Keratinocyte (primary cell): ENCODE measurements at regions not wholly inside any gene's neighbourhood (a gene's known extent, or its start where the extent isn't known, plus 50 kb on each side); places are given as distances from the start of the nearest gene placed in this dataset.

Source experiments
- DNase-seq: peaks from one replicate; pipeline ENCODE4 v3.0.0-alpha.2; 2011; ENCODE audit warnings: low read depth, missing footprints, low spot score
- FAIRE-seq: peaks from 2 replicates; lab custom pipeline; 2011; peaks lifted over from hg19 to GRCh38; lab: Jason Lieb, UNC
- H2AFZ ChIP-seq: 2 replicates; pipeline ENCODE4 v1.6.0; 2012; ENCODE audit warnings: low read length, control low read depth, inconsistent platforms; ENCODE audit not compliant: control insufficient read depth
- H3K27ac ChIP-seq: 2 replicates; pipeline ENCODE4 v1.5.1; 2011; ENCODE audit warnings: low read length; ENCODE audit not compliant: control insufficient read depth, insufficient read depth
- H3K27me3 ChIP-seq: 3 replicates; pipeline ENCODE4 v1.6.0; 2011; ENCODE audit warnings: low read length; ENCODE audit not compliant: control insufficient read depth, insufficient read depth; ENCODE audit errors: extremely low read depth
- H3K36me3 ChIP-seq, 2 experiments: 2 replicates in 1 of 2; 3 replicates in 1 of 2; pipeline ENCODE4 v1.5.1; 2011; ENCODE audit warnings: low read length in 2 of 2, mild to moderate bottlenecking in 1 of 2; ENCODE audit not compliant: control insufficient read depth in 2 of 2, insufficient read depth in 2 of 2; ENCODE audit errors: extremely low read depth in 1 of 2
- H3K4me1 ChIP-seq: 3 replicates; pipeline ENCODE4 v1.5.1; 2011; ENCODE audit warnings: low read length; ENCODE audit not compliant: control insufficient read depth, insufficient read depth; ENCODE audit errors: extremely low read depth
- H3K4me2 ChIP-seq: 3 replicates; pipeline ENCODE4 v1.6.0; 2011; ENCODE audit warnings: low read depth, low read length; ENCODE audit not compliant: control insufficient read depth, insufficient read depth; ENCODE audit errors: extremely low read depth
- H3K4me3 ChIP-seq, 3 experiments: fragments of 200-600 bp in 1 of 3; sonication (generic) in 1 of 3; 2 replicates in 2 of 3; 3 replicates in 1 of 3; pipeline ENCODE4 v1.5.1; 2011 to 2016; ENCODE audit warnings: low read length in 3 of 3, mild to moderate bottlenecking in 3 of 3, control low read depth in 2 of 3, inconsistent platforms in 1 of 3, low read depth in 1 of 3, mixed read lengths in 1 of 3, mixed run types in 1 of 3, moderate library complexity in 1 of 3; ENCODE audit not compliant: control insufficient read depth in 2 of 3, insufficient read depth in 2 of 3; ENCODE audit errors: extremely low read depth in 1 of 3
- H3K79me2 ChIP-seq: 2 replicates; pipeline ENCODE4 v1.6.0; 2012; ENCODE audit warnings: low read length; ENCODE audit not compliant: control insufficient read depth, insufficient read depth
- H3K9ac ChIP-seq: 3 replicates; pipeline ENCODE4 v1.6.0; 2011; ENCODE audit warnings: low read length; ENCODE audit not compliant: control insufficient read depth, insufficient read depth; ENCODE audit errors: extremely low read depth
- H3K9me1 ChIP-seq: 3 replicates; pipeline ENCODE4 v1.6.0; 2011; ENCODE audit warnings: low read length; ENCODE audit not compliant: control insufficient read depth, insufficient read depth; ENCODE audit errors: extremely low read depth
- H3K9me3 ChIP-seq: 2 replicates; pipeline ENCODE4 v1.5.1; 2012; ENCODE audit warnings: low read depth, low read length; ENCODE audit not compliant: control insufficient read depth
- H4K20me1 ChIP-seq: 3 replicates; pipeline ENCODE4 v1.6.0; 2011; ENCODE audit warnings: low read length; ENCODE audit not compliant: control insufficient read depth, insufficient read depth; ENCODE audit errors: extremely low read depth
- CTCF ChIP-seq, 3 experiments: IDR thresholded peaks in 1 of 3; conservative IDR thresholded peaks in 1 of 3; optimal IDR thresholded peaks in 1 of 3; 2 replicates in 2 of 3; 3 replicates in 1 of 3; pipeline versions ENCODE3 to v1.5.1; 2011; ENCODE audit warnings: low read length in 3 of 3, mild to moderate bottlenecking in 3 of 3, moderate library complexity in 2 of 3, control low read depth in 1 of 3, inconsistent platforms in 1 of 3; ENCODE audit not compliant: insufficient read depth in 2 of 3; ENCODE audit errors: extremely low read depth in 1 of 3
- EZH2 ChIP-seq: IDR thresholded peaks from one replicate; pipeline ENCODE4 v1.6.1; 2012; ENCODE audit warnings: inconsistent platforms, mild to moderate bottlenecking, low read length, moderate library complexity
- dilution Hi-C: fragments of 300-500 bp; cut with MboI; formaldehyde crosslinking; loops from one replicate; pipeline ENCODE4 v1.7.0; 2020; ENCODE audit warnings: low sequenced_read_pairs; ENCODE audit not compliant: extremely low pct_ligation_motif_present

DNA sequence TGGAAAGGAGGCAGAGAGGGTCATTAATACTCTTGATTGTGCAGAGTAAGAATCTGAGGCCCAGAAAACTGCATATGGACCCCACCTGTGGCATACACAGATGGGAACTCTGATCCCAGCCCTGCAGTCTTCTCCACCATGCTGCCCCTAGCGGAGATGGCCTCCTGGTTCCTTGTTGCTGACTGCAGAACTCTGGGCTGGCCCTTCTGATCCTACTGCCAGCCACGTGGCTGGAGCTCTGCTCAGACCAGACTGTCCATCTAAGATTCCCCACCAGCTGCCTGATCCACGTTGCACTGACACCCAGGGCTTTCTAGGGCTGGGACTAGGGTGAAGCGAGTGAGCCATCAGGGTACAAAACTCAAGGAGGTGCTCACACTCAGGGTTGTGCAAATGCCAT lies 245.7 kb upstream of the NR4A3 start:
- no peak for FAIRE-seq
- no peaks in the 10 kb centered on the region for H3K9me1 ChIP-seq
- no peaks in the 10 kb centered on the region for H3K4me1 ChIP-seq
- no peak overlapping the region for H3K9ac ChIP-seq
- TF ChIP-seq EZH2 (no peak), CTCF (optimal IDR thresholded peaks at IDR 0.05 in 1 of 3, IDR thresholded peaks at IDR 0.05 in 1 of 3, conservative IDR thresholded peaks at IDR 0.05 in 1 of 3; ENCODE audit: extremely low read depth in 1 of 3, insufficient read depth in 2 of 3, low read length in 3 of 3) (no peak)
- no peaks in the 10 kb centered on the region for H3K79me2 ChIP-seq
- H2AFZ ChIP-seq, result no peak overlapping the region
- no peaks in the 10 kb centered on the region for H3K36me3 ChIP-seq
- dilution Hi-C loops, result no loop called here
- H3K4me2 ChIP-seq, result no peak overlapping the region
- no peak for DNase-seq
- no peaks in the 10 kb centered on the region for H4K20me1 ChIP-seq
- H3K4me3 ChIP-seq, result no peak overlapping the region
- H3K9me3 ChIP-seq, result no peaks in the 10 kb centered on the region
- H3K27ac ChIP-seq, result no peak overlapping the region
- H3K27me3 ChIP-seq, result no peaks in the 10 kb centered on the region

GRCh38 chr9:99576876-99577275 lies 244.8 kb upstream of the NR4A3 start:
- no peak overlapping the region for H2AFZ ChIP-seq
- dilution Hi-C loops, result no loop called here

More at GRCh38 chr9:99576876-99577275, 244.8 kb upstream of the NR4A3 start:
- Histone ChIP-seq H3K4me1 (no peaks in the 10 kb centered on the region), H3K36me3 (no peaks in the 10 kb centered on the region), H3K9ac (no peak overlapping the region), H4K20me1 (no peaks in the 10 kb centered on the region), H3K9me3 (no peaks in the 10 kb centered on the region), H3K79me2 (no peaks in the 10 kb centered on the region), H3K27me3 (no peaks in the 10 kb centered on the region), H3K27ac (no peak overlapping the region), H3K4me3 (no peak overlapping the region), H3K9me1 (no peaks in the 10 kb centered on the region), H3K4me2 (no peak overlapping the region)
- no peak for TF ChIP-seq CTCF (optimal IDR thresholded peaks at IDR 0.05 in 1 of 3, IDR thresholded peaks at IDR 0.05 in 1 of 3, conservative IDR thresholded peaks at IDR 0.05 in 1 of 3; ENCODE audit: extremely low read depth in 1 of 3, insufficient read depth in 2 of 3, low read length in 3 of 3)
- DNase-seq (no peak), FAIRE-seq (no peak)
